Epidermal melanocyte (primary cell): ENCODE measurements at regions not wholly inside any gene's neighbourhood (a gene's known extent, or its start where the extent isn't known, plus 50 kb on each side); places are given as distances from the start of the nearest gene placed in this dataset.
"Not testable (repeated sequence)": the region's sequence is repeated elsewhere in the genome, so short reads cannot be mapped to it uniquely, and the experiment has no call there.

Source experiments
- DNase-seq: peaks from one replicate; pipeline ENCODE4 v3.0.0; 2011; ENCODE audit warnings: low spot score; ENCODE audit not compliant: insufficient read length

DNA sequence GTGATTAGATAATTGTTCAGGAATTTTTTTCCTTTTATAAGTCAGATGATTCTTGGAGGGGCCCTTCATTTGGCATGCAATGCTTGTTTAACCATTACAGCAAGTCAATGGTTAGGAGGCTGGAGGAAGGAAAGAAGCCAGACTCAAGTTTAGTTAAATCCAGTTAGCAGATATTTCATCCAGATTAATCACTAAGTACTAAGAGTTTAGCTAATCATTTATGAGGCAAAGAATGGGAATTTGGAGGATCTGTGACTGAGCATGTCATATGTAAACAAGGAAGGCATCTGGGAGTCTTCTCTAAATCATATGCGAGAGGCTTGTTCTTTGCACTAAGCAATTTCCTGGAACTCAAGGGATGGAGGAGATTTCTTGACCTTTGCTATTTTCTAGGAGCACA is 145.3 kb upstream of the SGCD start:
- DNase-seq: no peak

DNA sequence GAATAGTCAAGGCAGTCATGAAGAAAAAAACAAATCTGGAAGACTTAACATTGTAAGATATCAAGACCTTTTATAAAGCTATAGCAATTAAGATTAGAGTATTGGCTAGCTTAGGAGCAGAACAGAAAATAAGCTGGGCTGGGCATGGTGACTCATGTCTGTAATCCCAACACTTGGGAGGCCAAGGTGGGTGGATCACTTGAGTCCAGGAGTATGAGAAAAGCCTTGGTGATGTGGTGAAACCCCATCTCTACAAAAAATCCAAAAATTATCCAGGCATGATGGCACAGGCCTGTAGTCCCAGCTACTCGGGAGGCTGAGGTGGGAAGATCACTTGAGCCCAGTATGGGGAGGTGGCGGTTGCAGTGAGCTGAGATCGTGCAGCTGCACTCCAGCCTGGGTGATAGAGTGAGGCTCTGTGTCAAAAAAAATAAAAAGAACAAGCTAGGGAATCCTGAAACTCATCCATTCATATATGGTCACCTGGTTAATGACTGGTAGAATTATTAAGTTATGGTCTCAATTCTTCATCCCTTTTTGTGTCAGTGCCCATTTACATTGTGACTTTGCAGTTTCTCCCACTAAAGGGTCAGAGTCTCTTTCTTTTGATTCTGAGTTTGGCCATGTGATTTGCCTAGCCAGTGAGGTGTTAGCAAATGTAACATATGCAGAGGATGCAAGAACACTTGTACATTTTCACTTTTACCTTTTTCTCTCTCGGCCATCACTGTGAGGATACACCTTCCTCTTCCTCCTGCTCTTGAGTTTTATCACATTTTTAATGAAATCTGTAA is 144.6 kb upstream of the SGCD start:
- no peak for DNase-seq

DNA sequence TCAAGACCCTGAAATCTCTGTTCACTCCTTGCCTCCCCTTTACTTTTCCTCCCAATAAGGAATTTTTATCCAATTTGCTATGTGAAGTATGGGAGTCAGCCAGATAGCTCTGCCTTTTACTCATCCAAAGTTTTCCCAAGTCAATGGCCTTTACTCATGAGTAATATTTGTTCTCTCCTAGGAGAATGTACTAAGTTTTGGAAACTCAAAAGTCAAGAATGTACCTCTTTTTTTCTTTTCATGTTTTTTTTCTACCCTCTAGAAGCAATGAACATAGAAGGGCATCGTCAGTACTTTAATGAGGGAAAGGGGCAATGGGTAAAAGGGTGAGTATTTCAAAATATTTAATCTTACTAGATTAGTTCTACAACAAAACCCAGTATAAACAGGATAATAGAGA is 140.2 kb upstream of the SGCD start:
- no peak for DNase-seq

DNA sequence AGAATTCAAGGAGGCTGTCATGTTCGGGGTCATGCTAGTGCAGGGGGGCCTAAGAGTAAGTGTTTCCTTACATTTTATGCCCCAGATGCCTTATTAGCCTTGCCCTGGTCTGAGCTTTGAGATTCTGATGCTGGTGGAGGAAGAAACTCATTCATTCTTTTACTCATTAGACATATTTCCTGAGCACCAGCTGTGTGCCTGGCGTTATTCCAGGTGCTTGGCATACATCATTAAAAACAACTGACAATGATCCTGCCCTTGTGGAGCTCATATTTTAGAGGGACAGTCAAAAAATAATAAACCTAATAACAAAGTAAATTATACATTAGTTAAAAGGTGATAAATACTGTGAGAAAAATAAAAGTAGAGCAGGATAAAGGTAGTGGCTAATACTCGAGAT is 138.9 kb upstream of the SGCD start:
- DNase-seq: no peak

DNA sequence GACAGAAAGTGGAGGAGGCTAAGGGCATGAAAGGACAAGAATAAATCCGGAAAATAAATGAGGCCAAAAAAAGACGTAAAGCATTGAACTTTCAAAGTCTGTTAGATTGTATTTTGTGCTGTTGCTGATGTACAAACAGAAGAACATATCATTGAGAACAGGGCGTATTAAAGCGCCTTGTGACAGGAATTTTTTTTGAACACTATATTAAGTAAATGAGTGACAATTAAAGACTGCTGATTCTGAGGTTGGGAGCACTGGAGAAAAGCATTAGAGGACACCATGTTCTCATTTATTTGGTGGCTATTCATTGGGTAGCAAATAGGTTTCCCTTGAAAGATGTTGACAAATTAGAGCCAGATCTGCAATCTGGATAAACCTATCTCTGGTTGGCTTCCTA is 137.3 kb upstream of the SGCD start:
- DNase-seq: no peak

DNA sequence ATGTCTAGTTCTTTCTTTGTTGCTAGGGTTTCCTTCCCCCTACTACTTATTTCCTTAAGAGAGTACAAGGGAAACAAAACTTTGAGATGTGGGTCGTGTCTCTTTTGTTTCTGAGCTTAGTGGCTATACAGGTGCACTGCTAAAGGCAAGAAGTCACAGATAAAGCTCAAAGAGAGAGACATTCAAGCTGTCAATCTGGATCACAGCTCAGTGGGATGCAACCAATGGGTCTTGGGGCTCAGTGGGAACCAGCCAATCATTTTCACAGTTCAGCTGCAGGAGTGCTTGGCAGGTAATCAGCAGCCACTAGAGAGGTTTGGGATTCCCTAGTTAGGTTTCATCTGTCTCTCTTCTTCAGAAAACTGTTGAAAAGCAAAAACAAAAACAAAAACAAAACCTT is 135.4 kb upstream of the SGCD start:
- DNase-seq: no peak

DNA sequence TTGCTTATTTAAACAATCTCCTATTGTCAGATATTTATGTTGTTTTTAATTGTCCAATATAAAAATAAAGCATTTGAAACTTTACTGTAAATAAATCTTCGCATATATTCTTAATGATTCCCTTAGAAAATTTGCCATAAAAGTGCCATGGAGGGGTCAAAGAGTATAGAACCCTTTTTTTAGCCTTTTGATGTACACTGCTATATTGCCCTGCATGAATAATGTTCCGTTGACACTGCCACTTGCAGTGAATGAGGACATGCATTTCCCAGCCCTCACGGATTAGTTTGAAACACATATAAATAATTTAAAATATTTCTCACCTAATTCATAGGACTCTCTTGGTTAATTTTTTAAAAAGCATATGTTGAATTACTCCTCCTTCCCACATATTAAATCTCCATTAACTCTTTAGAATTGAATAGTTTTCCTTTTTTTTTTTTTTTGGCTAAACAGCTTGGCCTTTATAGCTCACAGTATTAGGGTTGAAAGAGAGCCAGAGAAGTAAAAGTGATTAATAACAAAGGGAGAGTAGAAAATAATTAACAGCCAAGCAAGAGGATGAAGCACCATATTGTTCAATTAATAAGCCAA is 129.8 kb upstream of the SGCD start:
- no peak for DNase-seq

DNA sequence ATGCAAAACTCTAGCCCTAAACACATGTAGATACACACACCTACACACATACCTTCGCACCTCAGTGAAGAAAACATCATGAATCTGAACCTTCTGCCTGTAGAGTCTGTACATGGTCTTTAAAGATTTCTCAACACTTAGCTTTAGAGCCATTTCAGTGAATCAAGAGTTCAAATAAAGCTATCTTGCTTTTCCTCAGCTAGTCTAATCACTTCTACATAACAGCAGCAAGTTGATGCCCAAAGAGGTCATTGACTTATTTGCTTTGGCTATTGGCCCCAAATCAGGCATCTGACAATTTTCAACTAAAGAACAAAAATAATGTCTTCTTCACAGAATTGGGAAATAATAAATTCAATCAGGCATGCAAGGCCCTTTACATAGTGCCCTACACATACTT is 127.9 kb upstream of the SGCD start:
- DNase-seq: no peak

DNA sequence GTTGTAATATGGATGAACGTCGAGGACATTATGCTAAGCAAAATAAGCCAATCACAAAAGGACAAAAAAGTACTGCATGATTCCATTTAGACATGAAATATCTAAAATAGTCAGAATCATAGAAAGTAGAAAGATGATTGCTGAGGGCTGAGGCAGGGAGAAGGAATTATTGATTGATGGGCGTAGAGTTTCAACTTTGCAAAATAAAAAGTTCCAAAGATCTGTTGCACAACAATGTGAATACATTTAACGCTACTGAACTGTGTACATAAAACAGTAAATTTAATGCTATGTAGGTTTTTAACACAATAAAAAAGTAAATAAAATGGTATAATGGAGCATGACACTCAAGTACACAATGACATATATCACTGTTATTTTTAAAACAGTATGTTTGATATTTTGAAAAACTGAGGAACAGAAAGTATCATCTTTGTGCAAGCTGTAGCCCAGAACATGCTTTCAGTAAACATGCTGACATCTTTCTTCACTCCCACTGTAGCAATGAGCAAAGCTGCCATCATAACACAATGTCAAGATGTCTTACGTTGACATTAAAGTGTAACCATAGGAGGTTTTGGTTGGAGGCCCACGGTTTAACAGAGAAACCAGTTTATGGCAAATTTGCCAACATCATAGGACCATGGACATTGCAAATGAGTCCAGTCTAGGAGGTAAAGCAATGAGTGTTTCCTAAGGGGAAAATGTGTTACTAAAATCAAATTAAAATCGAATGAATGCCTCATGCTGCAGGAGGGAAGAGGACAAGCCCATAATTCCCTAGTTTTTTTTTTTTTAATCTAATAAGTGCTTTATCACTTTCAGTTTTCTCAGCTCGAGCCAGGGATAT is 125.8 kb upstream of the SGCD start:
- no peak for DNase-seq

DNA sequence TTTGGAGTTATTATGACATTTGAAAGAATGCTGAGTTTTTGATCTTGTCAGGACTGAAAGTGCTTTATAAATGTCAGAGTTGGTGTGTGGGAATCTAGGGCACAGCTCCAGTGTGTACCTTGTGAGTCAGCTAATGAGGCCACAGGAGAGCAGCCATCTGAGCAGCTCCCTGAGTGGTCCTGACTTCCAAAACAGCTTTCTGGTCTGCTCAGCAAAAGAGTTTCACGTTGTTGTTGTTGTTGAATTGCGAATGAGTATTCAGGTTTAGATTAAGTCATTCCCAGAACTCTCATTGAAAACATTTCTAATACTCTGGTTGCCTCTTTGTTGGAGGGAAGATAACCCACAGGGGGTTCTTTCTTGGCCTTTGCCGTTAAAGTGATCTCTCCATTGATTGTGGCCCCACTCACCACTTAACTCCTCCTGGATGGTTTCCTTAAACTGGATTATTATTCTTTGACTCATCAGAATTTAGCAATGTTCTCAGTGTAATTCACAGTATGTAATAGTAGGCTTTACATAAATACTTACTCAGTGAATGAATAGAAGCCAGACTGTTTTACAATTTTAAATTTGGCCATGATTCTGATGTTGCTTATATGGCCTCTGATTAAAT is 125.1 kb upstream of the SGCD start:
- no peak for DNase-seq

DNA sequence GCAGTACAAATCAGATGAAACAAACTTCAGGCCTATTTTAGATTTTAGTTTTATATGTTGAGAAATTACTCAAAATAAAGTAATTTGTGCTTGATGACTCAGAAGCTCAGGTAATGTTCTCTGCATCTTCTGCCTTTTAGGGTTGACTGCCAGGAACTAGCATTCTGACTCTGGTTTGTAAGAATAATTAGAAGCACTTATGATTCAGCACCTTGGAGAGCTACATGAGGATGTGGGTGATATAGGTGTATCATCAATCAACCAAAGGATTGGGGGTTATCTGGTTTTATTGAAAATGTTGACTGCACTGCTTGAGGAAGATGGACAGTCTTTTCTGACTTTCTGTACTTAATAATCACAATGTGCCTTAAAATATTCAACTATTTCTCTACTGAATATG is 118.7 kb upstream of the SGCD start:
- no peak for DNase-seq

DNA sequence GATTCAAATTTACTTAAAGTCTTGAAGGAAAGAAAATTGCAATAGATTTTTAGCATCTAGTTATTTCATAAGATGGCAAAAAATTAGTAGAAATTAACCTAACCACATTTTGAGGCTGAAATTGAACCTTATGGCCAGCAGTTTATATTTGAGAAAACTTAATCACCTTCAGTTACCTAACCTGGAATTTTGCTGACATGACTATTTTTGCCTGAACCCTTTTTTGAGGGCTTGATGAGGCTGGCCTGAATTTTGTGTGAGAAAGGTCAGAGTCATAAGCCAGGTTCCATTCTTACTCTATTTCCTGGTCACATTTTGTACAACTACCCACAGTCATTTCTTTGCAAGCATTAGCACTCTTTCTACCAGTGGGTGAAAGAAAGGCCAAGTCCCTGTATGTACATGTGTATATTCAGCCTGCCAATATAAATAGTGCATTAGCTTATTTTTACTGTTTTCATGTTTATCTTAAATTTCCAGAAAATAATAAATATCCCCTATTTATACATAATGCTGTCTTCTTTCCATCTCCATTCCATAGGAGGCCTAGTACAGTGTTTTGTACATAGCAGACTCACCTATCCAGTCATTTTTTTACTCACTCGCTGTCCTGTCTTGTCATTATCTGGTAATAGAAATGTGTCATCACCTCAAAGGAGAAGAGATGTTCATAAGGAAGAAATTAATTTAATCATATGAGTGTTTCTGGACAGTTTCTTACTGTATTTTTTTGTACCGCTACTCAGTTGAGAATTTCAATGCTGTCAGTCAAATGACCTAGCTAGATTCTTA is 108.4 kb upstream of the SGCD start:
- no peak for DNase-seq

DNA sequence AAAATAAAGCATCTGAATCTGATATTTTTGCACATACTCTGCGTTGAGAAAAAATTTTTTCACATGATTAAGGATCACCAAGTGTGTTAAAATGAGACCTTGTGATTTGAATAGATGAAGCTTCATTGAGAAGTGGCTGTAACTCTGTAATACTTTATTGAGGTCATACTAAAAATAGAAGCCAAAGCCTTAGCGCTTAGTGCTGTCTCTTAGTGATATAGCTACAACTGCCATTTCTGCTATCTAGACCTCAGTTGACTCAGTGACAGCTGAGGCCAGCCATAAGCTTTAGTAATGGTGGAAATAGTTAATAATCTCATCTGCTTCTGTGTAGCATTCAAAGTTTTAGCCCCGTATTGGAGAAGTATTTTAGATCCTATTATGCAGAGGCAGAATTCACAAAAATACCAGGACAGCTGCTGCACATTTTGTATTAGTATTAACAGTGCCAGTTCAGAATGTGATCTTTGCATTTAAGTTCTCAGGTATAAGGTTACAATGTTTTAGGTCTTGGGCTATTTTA is 107.4 kb upstream of the SGCD start:
- DNase-seq: no peak

DNA sequence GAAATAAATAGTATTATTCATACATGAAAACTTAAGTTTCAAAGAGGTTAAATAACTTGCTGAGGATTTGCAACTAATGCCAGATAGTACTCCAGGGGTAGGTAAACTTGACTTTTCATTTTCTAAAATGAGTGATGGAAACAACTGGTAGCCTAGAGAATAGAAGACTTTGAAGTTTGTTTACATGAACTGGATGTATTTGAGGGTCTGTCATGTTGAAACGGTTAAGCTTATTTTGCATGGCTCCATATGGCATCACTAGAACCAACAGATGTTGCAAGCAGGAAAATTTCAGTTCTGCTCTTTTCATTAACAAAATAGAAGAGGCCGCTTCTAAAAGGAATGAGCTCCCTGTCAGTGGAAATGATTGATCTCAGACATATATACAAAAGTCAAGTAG is 105.1 kb upstream of the SGCD start:
- no peak for DNase-seq

DNA sequence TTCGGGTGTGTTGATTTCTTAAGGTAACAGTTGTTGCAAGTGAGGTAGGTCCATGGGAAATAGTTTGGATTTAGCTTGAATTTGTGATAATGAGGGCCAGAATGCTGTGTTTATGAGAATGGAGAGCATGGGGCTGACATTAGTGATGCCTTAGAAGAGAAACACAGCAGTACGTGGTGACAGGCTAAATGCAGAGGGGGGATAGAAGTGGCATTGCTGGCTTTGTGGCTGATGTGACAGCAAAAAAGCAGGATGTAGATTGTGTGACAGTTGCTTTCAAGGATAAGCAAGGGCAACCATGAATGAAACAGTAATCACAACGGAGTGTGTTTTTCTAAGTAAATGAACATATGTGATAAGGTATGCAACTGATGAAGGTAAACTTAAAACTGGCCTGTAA is 103.4 kb upstream of the SGCD start:
- no peak for DNase-seq

DNA sequence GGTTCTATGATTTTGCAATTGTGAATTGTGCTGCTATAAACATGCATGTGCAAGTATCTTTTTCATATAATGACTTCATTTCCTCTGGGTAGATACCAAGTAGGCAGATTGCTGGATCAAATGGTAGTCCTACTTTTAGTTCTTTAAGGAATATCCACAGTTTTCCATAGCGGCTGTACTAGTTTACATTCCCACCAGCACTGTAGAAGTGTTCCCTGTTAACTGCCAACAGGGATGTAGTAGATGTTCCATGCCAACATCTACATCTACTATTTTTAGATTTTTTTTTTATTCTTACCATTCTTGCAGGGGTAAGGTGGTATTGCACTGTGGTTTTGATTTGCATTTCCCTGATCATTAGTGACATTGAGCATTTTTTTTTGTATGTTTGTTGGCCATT is 100.5 kb upstream of the SGCD start:
- DNase-seq: not testable (repeated sequence)

DNA sequence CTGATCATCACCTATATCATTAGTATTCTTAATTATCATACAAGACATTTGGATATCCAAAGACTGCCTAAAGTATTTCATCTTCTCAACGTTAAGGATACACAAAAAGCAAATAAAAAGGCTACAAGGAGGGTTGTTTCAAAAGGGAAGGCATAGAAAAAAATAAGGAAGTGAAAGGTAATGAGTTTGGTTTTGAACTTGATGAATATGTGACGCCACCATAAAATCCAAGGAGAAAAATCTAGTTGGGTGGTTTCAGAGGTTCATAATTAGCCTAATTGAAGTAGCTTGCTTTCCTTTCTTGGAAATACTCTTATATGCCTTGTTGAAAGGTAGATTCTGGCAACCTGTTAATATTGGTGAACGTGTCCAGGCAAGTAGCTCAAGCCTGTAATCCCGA is 96.1 kb upstream of the SGCD start:
- DNase-seq: no peak

DNA sequence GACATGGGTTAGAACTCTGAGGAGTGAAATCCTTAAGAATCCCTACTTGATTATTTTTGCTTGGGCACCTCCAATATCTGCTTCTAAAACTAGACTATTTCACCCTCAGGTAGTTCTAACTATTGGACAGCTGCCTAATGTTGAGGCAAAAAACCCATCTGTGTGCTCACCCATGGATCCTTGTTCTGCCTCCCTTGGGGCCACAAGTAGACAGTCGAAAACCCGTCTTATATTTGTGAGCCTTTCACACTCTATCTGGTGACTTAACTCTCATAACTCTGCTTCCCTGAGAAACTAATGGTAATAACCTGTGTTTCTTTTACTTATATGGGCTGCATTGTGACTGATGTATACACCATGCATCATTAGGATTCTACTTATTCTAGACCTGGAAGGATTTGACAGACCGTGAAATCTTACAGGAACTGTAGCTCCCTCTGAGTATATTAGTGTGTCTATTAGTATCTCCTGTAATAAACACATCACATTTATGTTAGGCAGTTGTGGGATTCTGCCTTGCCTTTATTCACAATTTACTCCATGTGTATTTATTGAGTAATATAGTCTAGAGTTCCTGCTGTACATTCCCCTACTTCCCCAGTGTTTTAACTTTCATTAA is 94.6 kb upstream of the SGCD start:
- no peak for DNase-seq

DNA sequence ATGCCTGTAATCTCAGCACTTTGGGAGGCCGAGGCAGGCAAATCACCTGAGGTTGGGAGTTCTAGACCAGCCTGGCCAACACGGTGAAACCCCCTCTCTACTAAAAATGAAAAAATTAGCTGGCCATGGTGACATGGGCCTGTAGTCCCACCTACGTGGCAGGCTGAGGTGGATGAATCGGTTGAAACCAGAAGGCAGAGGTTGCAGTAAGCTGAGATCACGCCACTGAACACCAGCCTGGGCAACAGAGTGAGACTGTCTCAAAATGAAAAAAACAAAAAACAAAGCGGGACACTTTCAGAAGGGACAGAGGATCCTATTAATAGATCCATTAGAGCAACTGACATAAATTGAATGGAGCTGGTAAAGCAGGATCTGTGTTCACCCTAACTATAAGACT is 89.6 kb upstream of the SGCD start:
- no peak for DNase-seq

DNA sequence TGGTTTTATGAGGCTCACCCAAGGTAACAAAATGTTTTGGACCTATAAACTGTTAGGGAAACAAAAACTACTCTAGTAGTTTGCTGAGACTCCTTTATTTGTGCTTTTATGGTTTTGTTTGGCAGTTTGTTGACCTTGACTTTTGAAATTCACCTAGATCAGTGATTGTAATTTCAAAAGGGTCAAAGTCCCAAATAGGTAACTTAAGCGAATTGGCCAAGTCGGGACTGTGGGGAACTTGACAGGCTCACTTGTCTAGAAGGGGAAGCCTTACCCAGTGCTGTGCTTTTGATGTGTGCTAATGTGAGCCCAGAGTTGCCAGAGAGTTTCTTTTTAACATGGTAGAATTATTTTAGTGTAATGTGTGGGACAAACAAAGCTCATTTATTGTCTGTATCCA is 87.2 kb upstream of the SGCD start:
- DNase-seq: no peak

DNA sequence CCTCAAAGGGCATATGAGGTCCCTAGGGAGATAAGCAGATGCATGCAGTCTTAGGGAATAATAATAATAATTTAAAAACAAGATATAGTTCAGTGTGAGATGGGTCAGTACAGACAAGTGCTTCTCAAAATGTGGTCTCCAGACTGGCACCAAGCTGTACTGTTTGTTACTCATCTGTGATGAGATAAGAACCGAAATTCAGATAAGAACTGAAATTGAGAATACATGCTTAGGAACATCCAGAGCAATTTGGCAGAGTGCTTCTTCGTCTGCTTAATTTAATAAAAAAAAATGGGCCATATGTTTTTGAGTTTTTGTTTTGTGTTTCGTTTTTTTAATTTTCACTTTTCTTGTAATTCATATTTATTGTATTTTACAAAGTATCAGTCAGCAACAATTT is 86.5 kb upstream of the SGCD start:
- DNase-seq: no peak
